ENCODE measurements at regions not wholly inside any gene's neighbourhood (a gene's known extent, or its start where the extent isn't known, plus 50 kb on each side); places are given as distances from the start of the nearest gene placed in this dataset.

DNA sequence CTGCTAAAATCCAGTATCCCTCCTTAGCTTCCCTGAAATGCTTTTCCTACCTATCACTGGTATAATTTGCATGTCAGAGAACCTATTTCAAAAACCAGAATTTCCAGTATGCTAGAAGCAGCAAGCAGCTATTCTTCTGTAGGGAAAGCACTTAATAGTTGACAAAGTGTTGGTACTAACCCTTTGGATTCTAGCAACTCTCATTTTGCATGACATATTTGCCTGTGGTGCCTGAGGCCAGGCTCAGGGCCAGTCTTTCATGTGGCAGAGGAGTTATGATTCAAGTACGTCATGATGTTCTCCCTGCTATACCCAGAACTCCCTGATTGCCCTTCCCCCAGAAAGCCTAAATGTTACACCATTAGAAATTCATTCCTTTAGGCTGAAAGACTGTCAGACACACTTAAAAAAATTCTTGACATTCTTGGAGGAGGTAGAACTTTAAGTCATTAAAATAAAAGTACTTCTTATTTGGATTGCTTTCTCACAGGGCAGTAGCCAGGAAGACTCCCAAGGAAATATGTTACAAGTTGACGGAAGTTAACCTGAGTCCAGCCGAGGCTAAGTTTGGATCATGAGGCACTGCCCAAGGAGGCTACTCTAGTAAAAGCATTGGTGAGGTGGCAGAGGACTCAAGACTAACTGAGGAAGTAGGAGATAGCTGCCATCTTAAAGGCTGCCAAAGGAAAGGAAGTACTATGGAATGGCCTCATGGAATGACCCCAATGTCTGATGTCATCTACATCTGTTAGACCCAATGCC is 298.4 kb upstream of the SPAG17 start:
- intact Hi-C loops (cut with micrococcal nuclease; ENCODE audit: unreplicated experiment), result no loop called here
- Histone ChIP-seq H3K4me1 (ENCODE audit: insufficient read depth, low read length, poor library complexity, severe bottlenecking) (no peaks in the 10 kb centered on the region), H3K79me2 (ENCODE audit: insufficient read depth, low read depth, low read length) (no peaks in the 10 kb centered on the region), H3K9me3 (ENCODE audit: low read length) (no peaks in the 10 kb centered on the region), H4K20me1 (ENCODE audit: insufficient read depth, low read length) (no peaks in the 10 kb centered on the region), H3K4me3 (ENCODE audit: low read depth, low read length, poor library complexity, severe bottlenecking) (no peak overlapping the region), H2AFZ (ENCODE audit: low read length) (no peak overlapping the region), H3K36me3 (ENCODE audit: insufficient read depth, low read length) (no peaks in the 10 kb centered on the region), H3K27ac (ENCODE audit: low read depth, low read length, poor library complexity, severe bottlenecking) (no peak overlapping the region), H3K9me2 (ENCODE audit: insufficient read depth, low read length) (no peaks in the 10 kb centered on the region), H3K4me2 (ENCODE audit: low read length) (no peak overlapping the region)
- no peak for DNase-seq (ENCODE audit: low spot score)
- ChIA-PET CTCF (ENCODE audit: unreplicated experiment) (no interaction called here), POLR2A (no interaction called here)
- BruUV-seq (replicated peaks), result no TSS peak
- no peak for TF ChIP-seq EZH2phosphoT487 (IDR thresholded peaks at IDR 0.05; ENCODE audit: borderline replicate concordance, low read depth, low read length)
- TF ChIP-seq, protein P1, sequence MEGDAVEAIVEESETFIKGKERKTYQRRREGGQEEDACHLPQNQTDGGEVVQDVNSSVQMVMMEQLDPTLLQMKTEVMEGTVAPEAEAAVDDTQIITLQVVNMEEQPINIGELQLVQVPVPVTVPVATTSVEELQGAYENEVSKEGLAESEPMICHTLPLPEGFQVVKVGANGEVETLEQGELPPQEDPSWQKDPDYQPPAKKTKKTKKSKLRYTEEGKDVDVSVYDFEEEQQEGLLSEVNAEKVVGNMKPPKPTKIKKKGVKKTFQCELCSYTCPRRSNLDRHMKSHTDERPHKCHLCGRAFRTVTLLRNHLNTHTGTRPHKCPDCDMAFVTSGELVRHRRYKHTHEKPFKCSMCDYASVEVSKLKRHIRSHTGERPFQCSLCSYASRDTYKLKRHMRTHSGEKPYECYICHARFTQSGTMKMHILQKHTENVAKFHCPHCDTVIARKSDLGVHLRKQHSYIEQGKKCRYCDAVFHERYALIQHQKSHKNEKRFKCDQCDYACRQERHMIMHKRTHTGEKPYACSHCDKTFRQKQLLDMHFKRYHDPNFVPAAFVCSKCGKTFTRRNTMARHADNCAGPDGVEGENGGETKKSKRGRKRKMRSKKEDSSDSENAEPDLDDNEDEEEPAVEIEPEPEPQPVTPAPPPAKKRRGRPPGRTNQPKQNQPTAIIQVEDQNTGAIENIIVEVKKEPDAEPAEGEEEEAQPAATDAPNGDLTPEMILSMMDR (conservative IDR thresholded peaks at IDR 0.05; ENCODE audit: low read length), result no peak

DNA sequence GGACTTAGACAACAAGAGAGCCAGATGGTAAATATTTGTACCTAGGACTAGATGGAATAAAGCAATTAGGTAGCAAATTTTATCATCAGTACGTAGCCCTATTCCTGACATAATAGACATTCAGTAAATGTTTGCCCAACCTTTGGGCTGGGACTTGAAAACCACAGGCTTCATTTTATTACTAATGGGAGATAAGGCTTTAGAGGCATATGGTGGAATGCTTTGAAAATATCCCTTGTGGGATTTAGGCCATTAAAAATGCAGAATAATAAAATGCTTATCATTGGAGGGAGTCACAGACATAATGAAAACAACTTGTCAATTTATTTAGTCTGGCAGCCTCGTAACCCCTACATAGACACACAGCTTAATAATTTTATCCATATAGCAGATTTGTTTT is 296.1 kb upstream of the SPAG17 start:
- Histone ChIP-seq H3K9me3 (ENCODE audit: low read length) (no peaks in the 10 kb centered on the region), H3K27ac (ENCODE audit: low read depth, low read length, poor library complexity, severe bottlenecking) (no peak overlapping the region), H3K4me2 (ENCODE audit: low read length) (no peak overlapping the region), H3K79me2 (ENCODE audit: insufficient read depth, low read depth, low read length) (no peaks in the 10 kb centered on the region), H3K36me3 (ENCODE audit: insufficient read depth, low read length) (no peaks in the 10 kb centered on the region), H2AFZ (ENCODE audit: low read length) (no peak overlapping the region), H3K4me3 (ENCODE audit: low read depth, low read length, poor library complexity, severe bottlenecking) (no peak overlapping the region), H3K9me2 (ENCODE audit: insufficient read depth, low read length) (no peaks in the 10 kb centered on the region), H4K20me1 (ENCODE audit: insufficient read depth, low read length) (no peaks in the 10 kb centered on the region), H3K4me1 (ENCODE audit: insufficient read depth, low read length, poor library complexity, severe bottlenecking) (no peaks in the 10 kb centered on the region)
- ChIA-PET POLR2A (interaction anchor here (0.7 kb wide), 1 partner anchor 17 kb away, joined by 3 read pairs; no protein-coding TSS in a partner anchor), CTCF (ENCODE audit: unreplicated experiment) (no interaction called here)
- no TSS peak for BruUV-seq (replicated peaks)
- TF ChIP-seq, protein P1 (conservative IDR thresholded peaks at IDR 0.05; ENCODE audit: low read length), result no peak
- no peak for TF ChIP-seq EZH2phosphoT487 (IDR thresholded peaks at IDR 0.05; ENCODE audit: borderline replicate concordance, low read depth, low read length)
- intact Hi-C loops (cut with micrococcal nuclease; ENCODE audit: unreplicated experiment), result no loop called here
- no peak for DNase-seq (ENCODE audit: low spot score)

DNA sequence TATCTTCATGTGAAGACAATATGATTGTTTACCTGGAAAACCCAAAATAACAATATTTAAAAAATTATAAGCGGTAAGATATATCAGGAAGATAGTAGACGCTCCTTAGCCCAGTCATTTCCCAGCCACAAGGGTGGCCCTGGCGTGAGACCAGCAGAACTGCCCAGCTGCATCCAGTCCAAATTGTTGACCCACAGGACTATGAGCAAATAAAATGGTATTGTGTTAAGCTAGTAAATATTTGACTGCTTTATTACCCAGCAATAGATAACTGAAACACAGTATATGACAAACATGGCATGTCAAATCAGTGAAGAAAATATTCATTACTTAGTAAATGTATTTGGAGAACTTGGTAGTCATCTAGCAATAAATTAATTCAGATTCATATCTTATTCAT is 294.3 kb upstream of the SPAG17 start:
- Histone ChIP-seq H2AFZ (ENCODE audit: low read length) (no peak overlapping the region), H3K36me3 (ENCODE audit: insufficient read depth, low read length) (no peaks in the 10 kb centered on the region), H3K79me2 (ENCODE audit: insufficient read depth, low read depth, low read length) (no peaks in the 10 kb centered on the region), H3K27ac (ENCODE audit: low read depth, low read length, poor library complexity, severe bottlenecking) (no peak overlapping the region), H3K4me3 (ENCODE audit: low read depth, low read length, poor library complexity, severe bottlenecking) (no peak overlapping the region), H3K4me1 (ENCODE audit: insufficient read depth, low read length, poor library complexity, severe bottlenecking) (no peaks in the 10 kb centered on the region), H3K9me3 (ENCODE audit: low read length) (no peaks in the 10 kb centered on the region), H3K4me2 (ENCODE audit: low read length) (no peak overlapping the region), H4K20me1 (ENCODE audit: insufficient read depth, low read length) (no peaks in the 10 kb centered on the region), H3K9me2 (ENCODE audit: insufficient read depth, low read length) (no peaks in the 10 kb centered on the region)
- TF ChIP-seq EZH2phosphoT487 (IDR thresholded peaks at IDR 0.05; ENCODE audit: borderline replicate concordance, low read depth, low read length), result no peak
- TF ChIP-seq, protein P1 (conservative IDR thresholded peaks at IDR 0.05; ENCODE audit: low read length), result no peak
- POLR2A ChIA-PET, result no interaction called here
- BruUV-seq (replicated peaks), result no TSS peak
- intact Hi-C loops (cut with micrococcal nuclease; ENCODE audit: unreplicated experiment), result no loop called here
- no peak for DNase-seq (ENCODE audit: low spot score)
- CTCF ChIA-PET (ENCODE audit: unreplicated experiment), result no interaction called here

Data from OCI-LY7 (cell line).